Neural progenitor cell (in vitro differentiated cells): ENCODE measurements at regions not wholly inside any gene's neighbourhood (a gene's known extent, or its start where the extent isn't known, plus 50 kb on each side); places are given as distances from the start of the nearest gene placed in this dataset.

Source experiments
- DNase-seq: peaks from one replicate; pipeline ENCODE4 v3.0.0-alpha.2; 2016; ENCODE audit warnings: low spot score
- H2AFZ ChIP-seq: fragments of 200-600 bp; sonication (generic); replicated peaks from 2 replicates; pipeline ENCODE4 v1.6.1; 2016; ENCODE audit warnings: antibody characterized with exemption
- H3F3A ChIP-seq: fragments of 200-600 bp; sonication (generic); 2 replicates; pipeline ENCODE4 v1.6.1; 2016; ENCODE audit warnings: antibody characterized with exemption, low read depth
- H3K27ac ChIP-seq: fragments of 200-600 bp; sonication (generic); 2 replicates; pipeline ENCODE4 v1.5.1; 2016; ENCODE audit warnings: mild to moderate bottlenecking
- H3K27me3 ChIP-seq: fragments of 200-600 bp; sonication (generic); 2 replicates; pipeline ENCODE4 v1.6.1; 2016; ENCODE audit warnings: mild to moderate bottlenecking, moderate library complexity
- H3K36me3 ChIP-seq: fragments of 200-600 bp; sonication (generic); 2 replicates; pipeline ENCODE4 v1.5.1; 2016
- H3K4me1 ChIP-seq: fragments of 200-600 bp; sonication (generic); 2 replicates; pipeline ENCODE4 v1.6.1; 2016; ENCODE audit warnings: mixed run types
- H3K4me2 ChIP-seq: fragments of 200-600 bp; sonication (generic); 2 replicates; pipeline ENCODE4 v1.6.1; 2016
- H3K4me3 ChIP-seq: fragments of 200-600 bp; sonication (generic); 2 replicates; pipeline ENCODE4 v1.5.1; 2016
- H3K79me2 ChIP-seq: fragments of 200-600 bp; sonication (generic); 2 replicates; pipeline ENCODE4 v1.6.1; 2016; ENCODE audit warnings: low read depth
- H3K9ac ChIP-seq: fragments of 200-600 bp; sonication (generic); 2 replicates; pipeline ENCODE4 v1.6.1; 2016
- H3K9me3 ChIP-seq: fragments of 200-600 bp; sonication (generic); 2 replicates; pipeline ENCODE4 v1.5.1; 2016; ENCODE audit warnings: low read depth
- H4K20me1 ChIP-seq: fragments of 200-600 bp; sonication (generic); 2 replicates; pipeline ENCODE4 v1.6.1; 2016; ENCODE audit warnings: low read depth
- H3K27ac Mint-ChIP-seq: 3 replicates; pipeline ENCODE4 v1.8.0; 2021; ENCODE audit warnings: mixed read lengths
- H3K27me3 Mint-ChIP-seq: 2 replicates; pipeline ENCODE4 v1.8.0; 2022; ENCODE audit warnings: low read depth, mild to moderate bottlenecking, inconsistent platforms, moderate library complexity, mixed read lengths; ENCODE audit not compliant: insufficient read depth
- H3K36me3 Mint-ChIP-seq: 3 replicates; pipeline ENCODE4 v1.8.0; 2021; ENCODE audit warnings: mixed read lengths
- H3K4me1 Mint-ChIP-seq: 3 replicates; pipeline ENCODE4 v1.8.0; 2021; ENCODE audit warnings: mixed read lengths
- H3K4me3 Mint-ChIP-seq: 3 replicates; pipeline ENCODE4 v1.8.0; 2021; ENCODE audit warnings: mild to moderate bottlenecking, moderate library complexity, mixed read lengths
- H3K9me3 Mint-ChIP-seq: 3 replicates; pipeline ENCODE4 v1.8.0; 2020; ENCODE audit warnings: mixed read lengths
- EZH2 ChIP-seq: fragments of 200-600 bp; sonication (generic); IDR thresholded peaks from 2 replicates; pipeline ENCODE4 v1.6.1; 2017; ENCODE audit warnings: antibody characterized with exemption, mild to moderate bottlenecking, moderate library complexity
- EZH2phosphoT487 ChIP-seq: fragments of 200-600 bp; sonication (generic); IDR thresholded peaks from 2 replicates; pipeline ENCODE4 v1.6.1; 2017; ENCODE audit warnings: antibody characterized with exemption
- TF ChIP-seq, protein P1 (sequence below): fragments of 200-600 bp; sonication (generic); IDR thresholded peaks from 2 replicates; pipeline ENCODE4 v1.5.1; 2017; ENCODE audit warnings: antibody characterized with exemption, mild to moderate bottlenecking

DNA sequence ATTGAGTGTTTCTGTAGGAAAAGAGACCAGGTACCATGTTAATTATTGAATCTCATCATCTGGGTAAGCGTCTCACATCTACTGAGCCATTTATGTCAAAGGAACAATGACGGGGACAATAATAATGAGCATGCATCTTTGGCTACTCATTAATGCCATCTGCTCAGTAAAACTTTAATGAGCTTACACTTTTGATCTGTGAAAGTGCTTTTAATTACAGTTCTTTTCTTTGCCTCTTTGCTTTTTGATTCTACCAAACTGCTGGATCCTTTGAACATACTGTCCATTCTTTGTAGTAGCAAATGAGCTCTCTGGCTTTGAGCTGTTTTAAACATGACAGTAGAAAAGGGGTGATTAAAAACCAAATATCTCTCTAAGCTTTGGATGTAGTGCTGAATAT lies 181.2 kb upstream of the IVNS1ABP start:
- Histone ChIP-seq H3K27me3 (no peaks in the 10 kb centered on the region), H3K27ac (no peak overlapping the region), H3K79me2 (no peaks in the 10 kb centered on the region), H3K9me3 (no peaks in the 10 kb centered on the region), H3K4me1 (peaks cover 8% of the 10 kb centered on the region), H3K4me2 (peak overlapping the region; percentile 30), H4K20me1 (no peaks in the 10 kb centered on the region), H3K9ac (no peak overlapping the region), H3F3A (no peaks in the 10 kb centered on the region), H3K36me3 (no peaks in the 10 kb centered on the region), H2AFZ (no peak overlapping the region), H3K4me3 (no peak overlapping the region)
- no peaks in the 10 kb centered on the region for H3K36me3 Mint-ChIP-seq
- H3K9me3 Mint-ChIP-seq, result no peaks in the 10 kb centered on the region
- H3K4me3 Mint-ChIP-seq, result no peak overlapping the region
- no peak for DNase-seq
- no peak overlapping the region for H3K27ac Mint-ChIP-seq
- H3K27me3 Mint-ChIP-seq, result no peaks in the 10 kb centered on the region
- no peaks in the 10 kb centered on the region for H3K4me1 Mint-ChIP-seq
- TF ChIP-seq EZH2phosphoT487, result peak; percentile 27
- TF ChIP-seq, protein P1, sequence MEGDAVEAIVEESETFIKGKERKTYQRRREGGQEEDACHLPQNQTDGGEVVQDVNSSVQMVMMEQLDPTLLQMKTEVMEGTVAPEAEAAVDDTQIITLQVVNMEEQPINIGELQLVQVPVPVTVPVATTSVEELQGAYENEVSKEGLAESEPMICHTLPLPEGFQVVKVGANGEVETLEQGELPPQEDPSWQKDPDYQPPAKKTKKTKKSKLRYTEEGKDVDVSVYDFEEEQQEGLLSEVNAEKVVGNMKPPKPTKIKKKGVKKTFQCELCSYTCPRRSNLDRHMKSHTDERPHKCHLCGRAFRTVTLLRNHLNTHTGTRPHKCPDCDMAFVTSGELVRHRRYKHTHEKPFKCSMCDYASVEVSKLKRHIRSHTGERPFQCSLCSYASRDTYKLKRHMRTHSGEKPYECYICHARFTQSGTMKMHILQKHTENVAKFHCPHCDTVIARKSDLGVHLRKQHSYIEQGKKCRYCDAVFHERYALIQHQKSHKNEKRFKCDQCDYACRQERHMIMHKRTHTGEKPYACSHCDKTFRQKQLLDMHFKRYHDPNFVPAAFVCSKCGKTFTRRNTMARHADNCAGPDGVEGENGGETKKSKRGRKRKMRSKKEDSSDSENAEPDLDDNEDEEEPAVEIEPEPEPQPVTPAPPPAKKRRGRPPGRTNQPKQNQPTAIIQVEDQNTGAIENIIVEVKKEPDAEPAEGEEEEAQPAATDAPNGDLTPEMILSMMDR, result no peak
- no peak for TF ChIP-seq EZH2

DNA sequence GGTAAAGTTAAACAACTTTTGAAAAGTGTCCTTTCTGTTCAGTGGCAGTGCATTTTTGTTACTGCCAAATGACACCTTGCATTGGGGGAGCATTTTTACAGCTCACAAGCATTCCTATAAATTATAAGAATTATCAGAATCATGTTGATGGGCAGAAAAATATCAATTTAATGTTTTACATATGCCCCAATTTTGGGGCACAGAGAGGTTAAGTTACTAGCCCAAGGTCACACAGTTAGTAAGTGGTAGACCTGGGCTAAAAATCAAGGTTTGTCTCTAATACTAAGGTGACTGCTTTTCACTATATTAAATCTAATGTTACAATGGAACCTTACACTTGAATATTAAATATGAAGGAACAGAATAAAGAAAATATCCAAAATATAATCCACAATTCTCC lies 180.1 kb upstream of the IVNS1ABP start:
- no peak overlapping the region for H3K4me3 ChIP-seq
- H3K9me3 ChIP-seq, result no peaks in the 10 kb centered on the region
- no peak overlapping the region for H3K4me2 ChIP-seq
- H3K9ac ChIP-seq, result no peak overlapping the region
- Mint-ChIP-seq H3K27ac (no peak overlapping the region), H3K4me3 (no peak overlapping the region), H3K27me3 (no peaks in the 10 kb centered on the region), H3K9me3 (no peaks in the 10 kb centered on the region), H3K36me3 (no peaks in the 10 kb centered on the region), H3K4me1 (no peaks in the 10 kb centered on the region)
- no peaks in the 10 kb centered on the region for H3K27me3 ChIP-seq
- no peak for TF ChIP-seq EZH2
- TF ChIP-seq, protein P1, result no peak
- no peak for TF ChIP-seq EZH2phosphoT487
- no peak overlapping the region for H3K27ac ChIP-seq
- H3K79me2 ChIP-seq, result no peaks in the 10 kb centered on the region
- no peaks in the 10 kb centered on the region for H3K36me3 ChIP-seq
- DNase-seq, result no peak
- H2AFZ ChIP-seq, result no peak overlapping the region
- H3K4me1 ChIP-seq, result peaks cover 8% of the 10 kb centered on the region
- H4K20me1 ChIP-seq, result no peaks in the 10 kb centered on the region
- H3F3A ChIP-seq, result no peaks in the 10 kb centered on the region

DNA sequence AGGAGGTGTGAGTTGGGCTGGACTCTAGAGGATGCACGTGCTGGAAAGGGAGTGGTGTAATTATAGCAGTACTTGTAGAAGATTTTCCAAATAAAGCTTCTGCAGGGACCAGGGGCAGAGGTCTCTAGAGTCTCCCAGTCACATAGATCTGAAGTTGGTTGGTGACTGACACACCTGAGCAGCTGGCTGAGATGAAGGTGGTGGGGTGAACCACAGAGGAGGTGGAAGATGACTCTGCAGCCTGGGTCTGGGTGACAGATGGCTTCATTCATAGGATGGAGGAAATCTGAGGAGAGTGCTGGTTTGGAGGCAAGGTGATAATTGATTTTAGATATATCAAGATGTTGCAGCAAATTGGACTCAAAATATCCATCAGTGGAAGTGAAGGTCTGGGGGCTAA lies 178.9 kb upstream of the IVNS1ABP start:
- no peak overlapping the region for H2AFZ ChIP-seq
- no peaks in the 10 kb centered on the region for H3K27me3 ChIP-seq
- H3K4me2 ChIP-seq, result no peak overlapping the region
- H3K4me3 ChIP-seq, result no peak overlapping the region
- DNase-seq, result no peak
- no peak overlapping the region for H3K27ac ChIP-seq
- H4K20me1 ChIP-seq, result no peaks in the 10 kb centered on the region
- H3K9me3 ChIP-seq, result no peaks in the 10 kb centered on the region
- Mint-ChIP-seq H3K4me1 (no peaks in the 10 kb centered on the region), H3K27me3 (no peaks in the 10 kb centered on the region), H3K4me3 (no peak overlapping the region), H3K36me3 (no peaks in the 10 kb centered on the region), H3K9me3 (no peaks in the 10 kb centered on the region), H3K27ac (no peak overlapping the region)
- no peak for TF ChIP-seq EZH2phosphoT487
- TF ChIP-seq, protein P1, result no peak
- no peak for TF ChIP-seq EZH2
- no peaks in the 10 kb centered on the region for H3K79me2 ChIP-seq
- H3K4me1 ChIP-seq, result peaks cover 8% of the 10 kb centered on the region
- no peak overlapping the region for H3K9ac ChIP-seq
- H3K36me3 ChIP-seq, result no peaks in the 10 kb centered on the region
- H3F3A ChIP-seq, result no peaks in the 10 kb centered on the region
